Common myeloid progenitor, CD34-positive (primary cell): ENCODE measurements at regions not wholly inside any gene's neighbourhood (a gene's known extent, or its start where the extent isn't known, plus 50 kb on each side); places are given as distances from the start of the nearest gene placed in this dataset.
"Not testable (repeated sequence)": the region's sequence is repeated elsewhere in the genome, so short reads cannot be mapped to it uniquely, and the experiment has no call there.

Experiments
- CTCF ChIA-PET: fragments of 350-600 bp; sonication (Branson Sonifier 250); formaldehyde crosslinking; loops from one replicate; lab custom pipeline; 2021; ENCODE audit warnings: antibody characterized with exemption; lab: Charles Lee
- POLR2A ChIA-PET: fragments of 350-600 bp; sonication (Branson Sonifier 250); formaldehyde crosslinking; loops from one replicate; lab custom pipeline; 2021; ENCODE audit warnings: antibody characterized with exemption; lab: Charles Lee
- DNase-seq, 3 donors: peaks; one replicate each; pipeline versions ENCODE4 v3.0.0 to v3.0.0-alpha.2; 2013
- H3K27ac ChIP-seq, 2 experiments: 1 replicate in 1 of 2; 2 replicates in 1 of 2; pipeline ENCODE4 v1.7.0; 2013; ENCODE audit warnings: inconsistent platforms in 2 of 2, low read length in 2 of 2, mild to moderate bottlenecking in 2 of 2, low read depth in 1 of 2, moderate library complexity in 1 of 2; ENCODE audit not compliant: severe bottlenecking in 2 of 2, insufficient read depth in 1 of 2, poor library complexity in 1 of 2
- H3K27me3 ChIP-seq, 5 experiments: replicated peaks in 2 of 5; 1 replicate in 3 of 5; 2 replicates in 2 of 5; pipeline versions ENCODE4 v1.6.1 to v1.7.0; 2013; ENCODE audit warnings: low read length in 4 of 5, mild to moderate bottlenecking in 2 of 5, moderate library complexity in 2 of 5, inconsistent platforms in 1 of 5; ENCODE audit not compliant: insufficient read depth in 5 of 5, control insufficient read depth in 4 of 5
- H3K36me3 ChIP-seq, 4 experiments: 1 replicate in 2 of 4; 2 replicates in 2 of 4; pipeline versions ENCODE4 v1.6.1 to v1.7.0; 2013; ENCODE audit warnings: low read length in 3 of 4, control low read depth in 1 of 4, mild to moderate bottlenecking in 1 of 4; ENCODE audit not compliant: control insufficient read depth in 4 of 4, insufficient read depth in 4 of 4
- H3K4me1 ChIP-seq, 4 experiments: 1 replicate in 3 of 4; 2 replicates in 1 of 4; pipeline versions ENCODE4 v1.6.1 to v1.7.1; 2013; ENCODE audit warnings: low read length in 3 of 4, mild to moderate bottlenecking in 3 of 4, control low read depth in 1 of 4, inconsistent platforms in 1 of 4, moderate library complexity in 1 of 4; ENCODE audit not compliant: control insufficient read depth in 4 of 4, insufficient read depth in 4 of 4; ENCODE audit errors: control extremely low read depth in 1 of 4
- H3K4me3 ChIP-seq, 7 experiments: 1 replicate in 4 of 7; 2 replicates in 3 of 7; pipeline versions ENCODE4 v1.5.1 to v1.7.0; 2013; ENCODE audit warnings: mild to moderate bottlenecking in 7 of 7, low read length in 6 of 7, moderate library complexity in 6 of 7, inconsistent platforms in 2 of 7, low read depth in 2 of 7, control low read depth in 1 of 7; ENCODE audit not compliant: insufficient read depth in 4 of 7, control insufficient read depth in 1 of 7; ENCODE audit errors: extremely low read depth in 1 of 7
- H3K9me3 ChIP-seq, 5 experiments: 1 replicate in 4 of 5; 2 replicates in 1 of 5; pipeline versions ENCODE4 v1.6.1 to v1.7.1; 2013; ENCODE audit warnings: low read length in 4 of 5, mild to moderate bottlenecking in 2 of 5, inconsistent platforms in 1 of 5, low read depth in 1 of 5, moderate library complexity in 1 of 5; ENCODE audit not compliant: control insufficient read depth in 4 of 5, insufficient read depth in 2 of 5; ENCODE audit errors: control extremely low read depth in 1 of 5
- WGBS: methylation state at CpG from one replicate; pipeline ENCODE4 v1.1.5; 2013; ENCODE audit not compliant: insufficient coverage; 5-methylcytosine and 5-hydroxymethylcytosine counted together

- no peak overlapping the region for H3K27ac ChIP-seq
- H3K4me3 ChIP-seq = no peak overlapping the region
- H3K36me3 ChIP-seq = no peaks in the 10 kb centered on the region
- H3K9me3 ChIP-seq = no peaks in the 10 kb centered on the region
- CTCF ChIA-PET = no interaction called here
- POLR2A ChIA-PET = no interaction called here
- no peak for DNase-seq
- 70% methylated on average over 5 of the region's 6 CpGs for WGBS
- no peaks in the 10 kb centered on the region for H3K4me1 ChIP-seq
- H3K27me3 ChIP-seq = no peaks in the 10 kb centered on the region
Observed at GRCh38 chr16:26491101-26491670, 575.5 kb upstream of the C16orf82 start.

- POLR2A ChIA-PET = no interaction called here
- H3K27me3 ChIP-seq = no peaks in the 10 kb centered on the region
- H3K4me3 ChIP-seq = no peak overlapping the region
- no peak overlapping the region for H3K27ac ChIP-seq
- H3K36me3 ChIP-seq = no peaks in the 10 kb centered on the region
- WGBS = 76% methylated on average over 4 of the region's 6 CpGs
- DNase-seq = no peak
- no peaks in the 10 kb centered on the region for H3K9me3 ChIP-seq
- H3K4me1 ChIP-seq = no peaks in the 10 kb centered on the region
- CTCF ChIA-PET = no interaction called here
Observed at GRCh38 chr16:26491962-26492361, 574.8 kb upstream of the C16orf82 start.

- Histone ChIP-seq H3K4me1 (no peaks in the 10 kb centered on the region), H3K9me3 (no peaks in the 10 kb centered on the region), H3K36me3 (no peaks in the 10 kb centered on the region), H3K27me3 (no peaks in the 10 kb centered on the region), H3K27ac (no peak overlapping the region), H3K4me3 (no peak overlapping the region)
- no peak for DNase-seq
- CTCF ChIA-PET = interaction anchor here (1.1 kb wide), 1 partner anchor 11 kb away, joined by 3 read pairs; no protein-coding TSS in a partner anchor
- no CpG with 5 or more reads among the region's 1 CpG for WGBS
- POLR2A ChIA-PET = no interaction called here
Observed at GRCh38 chr16:26493751-26494150, 573.0 kb upstream of the C16orf82 start.

- Histone ChIP-seq H3K4me3 (no peak overlapping the region), H3K27me3 (no peaks in the 10 kb centered on the region), H3K27ac (no peak overlapping the region), H3K4me1 (no peaks in the 10 kb centered on the region), H3K9me3 (no peaks in the 10 kb centered on the region), H3K36me3 (no peaks in the 10 kb centered on the region)
- ChIA-PET CTCF (no interaction called here), POLR2A (no interaction called here)
- no peak for DNase-seq
- no CpG with 5 or more reads among the region's 3 CpGs for WGBS
Observed at GRCh38 chr16:26497896-26498295, 568.8 kb upstream of the C16orf82 start.

- no peaks in the 10 kb centered on the region for H3K27me3 ChIP-seq
- WGBS = 80% methylated on average over 1 of the region's 6 CpGs
Observed at GRCh38 chr16:26500326-26500725, 566.4 kb upstream of the C16orf82 start.

GRCh38 chr16:26505496-26505895 lies 561.2 kb upstream of the C16orf82 start:
- Histone ChIP-seq H3K9me3 (no peaks in the 10 kb centered on the region), H3K27me3 (no peaks in the 10 kb centered on the region), H3K4me3 (no peak overlapping the region), H3K4me1 (no peaks in the 10 kb centered on the region), H3K27ac (no peak overlapping the region), H3K36me3 (no peaks in the 10 kb centered on the region)
- DNase-seq = no peak
- ChIA-PET CTCF (interaction anchor here (0.9 kb wide), 1 partner anchor 50 kb away, joined by 3 read pairs; no protein-coding TSS in a partner anchor), POLR2A (no interaction called here)

More at GRCh38 chr16:26500326-26500725, 566.4 kb upstream of the C16orf82 start:
- Histone ChIP-seq H3K36me3 (no peaks in the 10 kb centered on the region), H3K4me1 (no peaks in the 10 kb centered on the region), H3K9me3 (no peaks in the 10 kb centered on the region), H3K27ac (no peak overlapping the region), H3K4me3 (no peak overlapping the region)
- POLR2A ChIA-PET = no interaction called here
- DNase-seq = no peak
- CTCF ChIA-PET = no interaction called here

GRCh38 chr16:26508946-26509345 lies 557.8 kb upstream of the C16orf82 start:
- DNase-seq, H3K4me3 ChIP-seq, H3K27ac ChIP-seq, POLR2A ChIA-PET, H3K36me3 ChIP-seq, H3K27me3 ChIP-seq, H3K4me1 ChIP-seq, H3K9me3 ChIP-seq, CTCF ChIA-PET: not testable (repeated sequence)
- 75% methylated on average over 1 of the region's 4 CpGs for WGBS
